ENCODE measurements at regions not wholly inside any gene's neighbourhood (a gene's known extent, or its start where the extent isn't known, plus 50 kb on each side); places are given as distances from the start of the nearest gene placed in this dataset.

GRCh38 chr13:40409278-40409677 lies 257.2 kb downstream of the FOXO1 start:
- TF ChIP-seq YY1 (IDR thresholded peaks at IDR 0.05; ENCODE audit: insufficient read depth, insufficient read length) = no peak
- TF ChIP-seq ZNF274 (IDR thresholded peaks at IDR 0.05; ENCODE audit: low read depth, low read length) = no peak
